SU-DHL-6 (cell line): ENCODE measurements at regions not wholly inside any gene's neighbourhood (a gene's known extent, or its start where the extent isn't known, plus 50 kb on each side); places are given as distances from the start of the nearest gene placed in this dataset.

ENCODE experiments used
- H2AFZ ChIP-seq: fragments of 200-600 bp; sonication (generic); 2 replicates; pipeline ENCODE4 v1.6.1; 2014; ENCODE audit warnings: low read depth, mild to moderate bottlenecking, moderate library complexity, mixed read lengths, antibody characterized with exemption, low read length; ENCODE audit not compliant: severe bottlenecking
- H3F3A ChIP-seq: fragments of 200-600 bp; shearing (Covaris generic); 2 replicates; pipeline ENCODE4 v1.6.0; 2016; ENCODE audit warnings: antibody characterized with exemption, mild to moderate bottlenecking; ENCODE audit not compliant: insufficient read depth
- H3K27ac ChIP-seq: fragments of 200-600 bp; sonication (generic); 2 replicates; pipeline ENCODE4 v1.5.1; 2016; ENCODE audit warnings: low read depth, mild to moderate bottlenecking, low read length, moderate library complexity, mixed read lengths
- H3K27me3 ChIP-seq: fragments of 200-600 bp; sonication (generic), shearing (Covaris generic); 2 replicates; pipeline ENCODE4 v1.6.0; 2014; ENCODE audit warnings: mild to moderate bottlenecking, low read length
- H3K36me3 ChIP-seq: fragments of 200-600 bp; sonication (generic); 2 replicates; pipeline ENCODE4 v1.6.1; 2014; ENCODE audit warnings: mild to moderate bottlenecking, low read length, mixed read lengths
- H3K4me2 ChIP-seq: fragments of 300-600, 200-600 bp; shearing (Covaris generic), sonication (generic); 2 replicates; pipeline ENCODE4 v1.6.0; 2014; ENCODE audit warnings: low read length, low read depth, mild to moderate bottlenecking; ENCODE audit not compliant: poor library complexity, severe bottlenecking
- H3K4me3 ChIP-seq: fragments of 200-600 bp; sonication (generic); 2 replicates; pipeline ENCODE4 v1.5.1; 2014; ENCODE audit warnings: antibody characterized with exemption, low read length, mild to moderate bottlenecking, mixed read lengths; ENCODE audit not compliant: insufficient read depth, poor library complexity, severe bottlenecking
- H3K79me2 ChIP-seq: fragments of 200-600 bp; sonication (generic); 2 replicates; pipeline ENCODE4 v1.6.1; 2014; ENCODE audit warnings: mild to moderate bottlenecking, low read length, moderate library complexity; ENCODE audit not compliant: insufficient read depth
- H3K9ac ChIP-seq: fragments of 200-600 bp; sonication (generic); 2 replicates; pipeline ENCODE4 v1.7.0; 2014; ENCODE audit warnings: mild to moderate bottlenecking, low read length
- H3K9me2 ChIP-seq: fragments of 200-600 bp; sonication (generic); replicated peaks from 2 replicates; pipeline ENCODE4 v1.6.1; 2014; ENCODE audit warnings: low read length; ENCODE audit not compliant: insufficient read depth
- H3K9me3 ChIP-seq: fragments of 200-600 bp; sonication (generic); 2 replicates; pipeline ENCODE4 v1.6.1; 2014; ENCODE audit warnings: low read length, mixed read lengths; ENCODE audit not compliant: insufficient read depth
- H4K20me1 ChIP-seq: fragments of 200-600 bp; sonication (generic); 2 replicates; pipeline ENCODE4 v1.6.1; 2014; ENCODE audit warnings: low read depth, mild to moderate bottlenecking, antibody characterized with exemption, low read length, moderate library complexity, mixed read lengths
- CTCF ChIP-seq: fragments of 200-600 bp; sonication (generic); IDR thresholded peaks from one replicate; pipeline ENCODE4 v1.5.1; 2017; ENCODE audit warnings: antibody characterized with exemption, mild to moderate bottlenecking, low read length, moderate library complexity; ENCODE audit not compliant: insufficient read depth, poor library complexity, severe bottlenecking
- EZH2phosphoT487 ChIP-seq: fragments of 200-600 bp; sonication (generic), shearing (Covaris generic); conservative IDR thresholded peaks from 2 replicates; pipeline ENCODE4 v1.6.1; 2018; ENCODE audit warnings: mild to moderate bottlenecking, antibody characterized with exemption, low read length, moderate library complexity, mixed read lengths

DNA sequence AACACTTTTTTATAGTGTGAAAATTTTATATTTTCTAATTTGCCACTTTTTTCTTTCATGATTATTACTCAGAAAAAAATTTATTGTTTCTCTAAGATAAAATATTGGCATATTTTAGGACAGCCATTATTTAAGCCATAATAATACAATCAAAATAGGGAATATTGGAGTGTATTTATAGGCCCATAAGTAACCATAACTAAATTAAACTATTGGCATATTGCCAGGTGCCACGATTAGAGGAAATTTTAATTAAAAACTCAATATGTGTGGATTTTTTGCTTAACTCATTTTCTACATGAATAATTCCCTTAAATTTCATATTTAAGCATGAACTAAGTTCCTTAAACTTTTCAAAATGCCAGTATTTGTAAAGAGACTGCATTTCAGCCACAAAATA, 587.8 kb downstream of the IPMK start:
- Histone ChIP-seq H2AFZ (no peak overlapping the region), H3K27me3 (no peaks in the 10 kb centered on the region; the same call in 1 of the 2 replicates), H3K4me3 (no peak overlapping the region), H3K36me3 (no peaks in the 10 kb centered on the region), H4K20me1 (no peaks in the 10 kb centered on the region), H3K4me2 (no peak overlapping the region), H3K9me2 (no peaks in the 10 kb centered on the region), H3F3A (no peaks in the 10 kb centered on the region), H3K79me2 (no peaks in the 10 kb centered on the region), H3K9me3 (no peaks in the 10 kb centered on the region), H3K9ac (no peak overlapping the region), H3K27ac (no peak overlapping the region)
- TF ChIP-seq CTCF (no peak), EZH2phosphoT487 (no peak)

DNA sequence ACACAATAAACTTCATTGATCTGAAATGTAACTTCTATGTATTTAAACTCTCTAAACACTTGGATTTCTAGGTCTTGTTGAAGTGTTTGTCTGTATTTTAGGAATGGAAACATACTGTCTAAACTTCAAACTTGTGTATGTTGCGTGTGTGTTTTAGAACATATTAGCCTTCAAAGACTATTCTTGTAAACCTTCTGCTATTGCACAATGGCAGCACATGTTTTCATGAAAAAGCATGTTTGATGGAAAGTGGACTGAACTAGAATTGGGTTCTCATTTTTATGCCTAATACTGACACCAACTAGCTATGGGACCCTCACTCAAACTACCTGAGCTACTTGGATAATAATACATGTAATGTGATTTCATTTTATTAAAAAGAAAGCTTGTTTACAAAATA, 592.6 kb downstream of the IPMK start:
- no peaks in the 10 kb centered on the region for H3F3A ChIP-seq
- H3K9me3 ChIP-seq = no peaks in the 10 kb centered on the region
- no peak overlapping the region for H3K4me3 ChIP-seq
- H3K27ac ChIP-seq = no peak overlapping the region
- H3K27me3 ChIP-seq = no peaks in the 10 kb centered on the region
- H3K9ac ChIP-seq = no peak overlapping the region
- no peaks in the 10 kb centered on the region for H3K36me3 ChIP-seq
- no peaks in the 10 kb centered on the region for H4K20me1 ChIP-seq
- no peaks in the 10 kb centered on the region for H3K9me2 ChIP-seq
- TF ChIP-seq EZH2phosphoT487 (no peak), CTCF (no peak)
- H2AFZ ChIP-seq = no peak overlapping the region
- H3K79me2 ChIP-seq = no peaks in the 10 kb centered on the region
- H3K4me2 ChIP-seq = no peak overlapping the region

DNA sequence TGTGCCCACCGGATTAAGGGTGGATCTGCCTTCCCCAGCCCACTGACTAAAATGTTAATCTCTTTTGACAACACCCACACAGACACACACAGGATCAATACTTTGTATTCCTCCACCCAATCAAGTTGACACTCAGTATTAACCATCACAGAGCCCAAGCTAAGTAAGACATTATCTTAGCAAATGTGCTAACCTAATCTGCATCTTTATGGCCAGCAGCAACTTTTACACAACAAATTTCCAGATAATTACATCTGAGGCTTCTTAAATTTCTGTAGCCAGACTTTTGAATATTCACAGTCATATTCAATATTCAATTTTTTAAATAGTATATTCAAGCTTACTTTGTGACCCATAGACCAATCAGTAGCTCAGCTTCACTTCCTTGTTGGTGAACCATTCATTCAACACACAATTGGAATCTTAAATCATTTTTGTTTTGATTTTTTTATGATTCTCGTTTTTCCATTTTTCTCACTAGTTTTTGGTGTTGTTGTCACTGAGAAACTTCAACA, 594.2 kb downstream of the IPMK start:
- no peak overlapping the region for H3K4me2 ChIP-seq
- TF ChIP-seq CTCF (no peak), EZH2phosphoT487 (no peak)
- no peak overlapping the region for H3K27ac ChIP-seq
- no peak overlapping the region for H3K4me3 ChIP-seq
- H3K27me3 ChIP-seq = no peaks in the 10 kb centered on the region
- no peaks in the 10 kb centered on the region for H3K36me3 ChIP-seq
- no peaks in the 10 kb centered on the region for H3K79me2 ChIP-seq
- H4K20me1 ChIP-seq = no peaks in the 10 kb centered on the region
- H3K9me2 ChIP-seq = no peaks in the 10 kb centered on the region
- H2AFZ ChIP-seq = no peak overlapping the region
- no peak overlapping the region for H3K9ac ChIP-seq
- H3F3A ChIP-seq = no peaks in the 10 kb centered on the region
- no peaks in the 10 kb centered on the region for H3K9me3 ChIP-seq
